Activated T-cell treated with anti-CD3 and anti-CD28 coated beads for 48 hours (primary cell): ENCODE measurements at regions not wholly inside any gene's neighbourhood (a gene's known extent, or its start where the extent isn't known, plus 50 kb on each side); places are given as distances from the start of the nearest gene placed in this dataset.
"Not testable (repeated sequence)": the region's sequence is repeated elsewhere in the genome, so short reads cannot be mapped to it uniquely, and the experiment has no call there.

Source experiments
- DNase-seq: peaks from one replicate; pipeline ENCODE4 v3.0.0-alpha.2; 2020; ENCODE audit warnings: low read depth

GRCh38 chr4:64014647-64015046 is 394.6 kb downstream of the TECRL start:
- DNase-seq, result no peak

GRCh38 chr4:64001229-64001898 is 407.9 kb downstream of the TECRL start:
- DNase-seq, result no peak

GRCh38 chr4:64000241-64000640 is 409.0 kb downstream of the TECRL start:
- DNase-seq, result no peak

- DNase-seq, result no peak
Measured at GRCh38 chr4:63986253-63986652, 423.0 kb downstream of the TECRL start.

- DNase-seq, result no peak
Measured at GRCh38 chr4:63983224-63983623, 426.0 kb downstream of the TECRL start.

- no peak for DNase-seq
Measured at GRCh38 chr4:63965875-63966274, 443.4 kb downstream of the TECRL start.

- not testable (repeated sequence) for DNase-seq
Measured at GRCh38 chr4:63942706-63943286, 466.5 kb downstream of the TECRL start.

GRCh38 chr4:63937961-63938360 is 471.3 kb downstream of the TECRL start:
- DNase-seq, result no peak

- no peak for DNase-seq
Measured at GRCh38 chr4:63922146-63922545, 487.1 kb downstream of the TECRL start.

- no peak for DNase-seq
Measured at GRCh38 chr4:63921561-63921960, 487.7 kb downstream of the TECRL start.

- DNase-seq, result no peak
Measured at GRCh38 chr4:63919636-63920365, 489.4 kb downstream of the TECRL start.

- no peak for DNase-seq
Measured at GRCh38 chr4:63906660-63907183, 502.5 kb downstream of the TECRL start.

GRCh38 chr4:63904201-63904600 is 505.0 kb downstream of the TECRL start:
- no peak for DNase-seq

- no peak for DNase-seq
Measured at GRCh38 chr4:63901304-63901703, 507.9 kb downstream of the TECRL start.

- DNase-seq, result no peak
Measured at GRCh38 chr4:63898961-63899360, 510.3 kb downstream of the TECRL start.

GRCh38 chr4:63894161-63894560 is 515.1 kb downstream of the TECRL start:
- no peak for DNase-seq

GRCh38 chr4:63869370-63869769 is 539.9 kb downstream of the TECRL start:
- DNase-seq, result no peak

GRCh38 chr4:63851496-63851895 is 557.8 kb downstream of the TECRL start:
- DNase-seq, result no peak

- DNase-seq, result no peak
Measured at GRCh38 chr4:63841266-63841665, 568.0 kb downstream of the TECRL start.

GRCh38 chr4:63831590-63832155 is 577.6 kb downstream of the TECRL start:
- no peak for DNase-seq

GRCh38 chr4:63817196-63817865 is 591.9 kb downstream of the TECRL start:
- DNase-seq, result no peak
